ENCODE measurements at regions not wholly inside any gene's neighbourhood (a gene's known extent, or its start where the extent isn't known, plus 50 kb on each side); places are given as distances from the start of the nearest gene placed in this dataset.

DNA sequence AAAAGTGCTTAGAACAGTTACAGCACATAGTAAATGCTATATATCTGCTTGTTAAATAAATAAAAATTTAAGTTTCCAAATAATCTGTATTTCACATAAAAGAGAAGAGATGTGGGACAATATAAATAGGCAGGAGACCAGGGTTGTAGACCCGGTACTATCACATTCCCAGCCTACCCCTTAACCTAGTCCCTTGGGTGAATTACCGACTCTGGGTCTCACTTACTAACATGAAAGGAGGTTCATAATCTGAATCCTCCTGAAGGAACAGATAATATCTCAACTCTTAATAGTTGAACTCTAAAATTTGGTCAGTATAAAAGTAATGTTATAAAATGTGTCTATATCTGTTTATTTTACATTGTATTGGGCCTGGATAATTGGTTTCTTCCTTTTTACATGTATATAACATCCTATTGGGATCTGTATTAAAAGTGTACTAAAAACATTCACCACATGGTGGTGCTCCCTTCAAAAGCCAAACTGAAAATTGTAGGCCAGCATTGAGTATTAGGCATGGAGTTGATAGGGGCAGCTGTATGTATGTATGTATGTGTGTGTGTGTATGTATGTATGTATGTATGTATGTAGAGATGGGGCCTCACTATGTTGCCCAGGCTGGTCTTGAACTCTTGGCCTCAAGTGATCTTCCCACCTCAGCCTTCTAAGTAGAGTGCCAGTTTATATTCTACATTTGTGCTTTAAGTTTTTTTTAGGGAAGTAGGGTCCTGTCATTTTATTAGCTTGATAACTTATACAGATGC lies 64.2 kb upstream of the ABL1 start:
- intact Hi-C loops (cut with micrococcal nuclease) = loop anchor here (1.0 to 5.0 kb wide), 5 partner anchors 64 to 226 kb away; no protein-coding TSS in a partner anchor
- TF ChIP-seq CTCF (IDR thresholded peaks at IDR 0.05; ENCODE audit: unreplicated experiment) = peak; percentile 75

GRCh38 chr9:130772185-130772584 lies 62.9 kb upstream of the ABL1 start:
- Mint-ChIP-seq H3K9me3 (ENCODE audit: unreplicated experiment) (peaks cover 12% of the 10 kb centered on the region), H3K27ac (ENCODE audit: low read depth, unreplicated experiment) (no peak overlapping the region), H3K27me3 (ENCODE audit: insufficient read depth, unreplicated experiment) (no peaks in the 10 kb centered on the region), H3K36me3 (ENCODE audit: insufficient read depth, unreplicated experiment) (peaks cover 6% of the 10 kb centered on the region), H3K4me3 (ENCODE audit: unreplicated experiment) (no peak overlapping the region), H3K4me1 (ENCODE audit: insufficient read depth, unreplicated experiment) (peaks cover 7% of the 10 kb centered on the region)
- no peak for DNase-seq (ENCODE audit: unreplicated experiment)
- POLR2A ChIA-PET = interaction anchor here (1.0 to 1.8 kb wide), 9 partner anchors 10 to 92 kb away, joined by 3 to 8 read pairs (median 4); no protein-coding TSS in a partner anchor
- intact Hi-C loops (cut with micrococcal nuclease) = loop anchor here (5.0 kb wide), 1 partner anchor 225 kb away; no protein-coding TSS in a partner anchor
- CTCF ChIA-PET = interaction anchor here (0.6 to 16.1 kb wide), 13 partner anchors 11 to 435 kb away, joined by 3 to 235 read pairs (median 4); no protein-coding TSS in a partner anchor
- no TSS peak for BruUV-seq (replicated peaks)
- no peak for TF ChIP-seq CTCF (IDR thresholded peaks at IDR 0.05; ENCODE audit: unreplicated experiment)

More for the DNA sequence above, 64.2 kb upstream of the ABL1 start:
- no peaks in the 10 kb centered on the region for H3K27me3 Mint-ChIP-seq (ENCODE audit: insufficient read depth, unreplicated experiment)
- peaks cover 9% of the 10 kb centered on the region for H3K9me3 Mint-ChIP-seq (ENCODE audit: unreplicated experiment)
- H3K4me1 Mint-ChIP-seq (ENCODE audit: insufficient read depth, unreplicated experiment) = peaks cover 17% of the 10 kb centered on the region
- peaks cover 13% of the 10 kb centered on the region for H3K36me3 Mint-ChIP-seq (ENCODE audit: insufficient read depth, unreplicated experiment)
- no TSS peak for BruUV-seq (replicated peaks)
- no peak overlapping the region for H3K4me3 Mint-ChIP-seq (ENCODE audit: unreplicated experiment)
- no peak overlapping the region for H3K27ac Mint-ChIP-seq (ENCODE audit: low read depth, unreplicated experiment)
- CTCF ChIA-PET = interaction anchor here (0.6 to 16.1 kb wide), 22 partner anchors 11 to 276 kb away, joined by 3 to 235 read pairs (median 4); no protein-coding TSS in a partner anchor
- POLR2A ChIA-PET = interaction anchor here (1.0 to 1.8 kb wide), 10 partner anchors 9 to 93 kb away, joined by 3 to 8 read pairs (median 4); no protein-coding TSS in a partner anchor
- DNase-seq (ENCODE audit: unreplicated experiment) = peak; percentile 76

DNA sequence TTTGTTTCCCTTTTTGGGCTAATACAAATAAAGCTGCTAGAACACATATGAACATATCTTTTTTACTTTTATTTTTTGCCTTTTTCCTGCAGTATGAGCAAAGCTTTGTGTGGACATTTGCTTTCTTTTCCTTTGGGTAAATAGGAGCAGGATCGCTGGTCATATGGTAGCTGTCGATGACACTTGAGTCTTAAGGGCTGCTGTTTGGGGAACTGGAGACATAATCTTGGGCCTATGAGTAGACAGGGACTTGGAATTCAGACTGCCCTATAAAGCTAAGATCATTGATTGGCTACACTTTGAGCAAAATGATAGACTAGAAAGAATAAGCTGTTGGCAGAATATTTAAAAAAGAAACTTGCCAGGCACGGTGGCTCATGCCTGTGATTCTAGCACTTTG lies 60.9 kb upstream of the ABL1 start:
- Mint-ChIP-seq H3K27me3 (ENCODE audit: insufficient read depth, unreplicated experiment) (no peaks in the 10 kb centered on the region), H3K27ac (ENCODE audit: low read depth, unreplicated experiment) (no peak overlapping the region), H3K36me3 (ENCODE audit: insufficient read depth, unreplicated experiment) (peaks cover 6% of the 10 kb centered on the region), H3K4me3 (ENCODE audit: unreplicated experiment) (no peak overlapping the region), H3K9me3 (ENCODE audit: unreplicated experiment) (peaks cover 12% of the 10 kb centered on the region), H3K4me1 (ENCODE audit: insufficient read depth, unreplicated experiment) (peaks cover 12% of the 10 kb centered on the region)
- ChIA-PET CTCF (interaction anchor here (0.8 to 16.1 kb wide), 3 partner anchors 28 to 91 kb away, joined by 4 to 235 read pairs (median 10); no protein-coding TSS in a partner anchor), POLR2A (interaction anchor here (1.1 to 2.1 kb wide), 4 partner anchors 21 to 72 kb away, joined by 3 to 8 read pairs (median 4); no protein-coding TSS in a partner anchor)
- intact Hi-C loops (cut with micrococcal nuclease) = loop anchor here (5.0 kb wide), 1 partner anchor 223 kb away; no protein-coding TSS in a partner anchor
- no TSS peak for BruUV-seq (replicated peaks)
- no peak for TF ChIP-seq CTCF (IDR thresholded peaks at IDR 0.05; ENCODE audit: unreplicated experiment)
- no peak for DNase-seq (ENCODE audit: unreplicated experiment)

DNA sequence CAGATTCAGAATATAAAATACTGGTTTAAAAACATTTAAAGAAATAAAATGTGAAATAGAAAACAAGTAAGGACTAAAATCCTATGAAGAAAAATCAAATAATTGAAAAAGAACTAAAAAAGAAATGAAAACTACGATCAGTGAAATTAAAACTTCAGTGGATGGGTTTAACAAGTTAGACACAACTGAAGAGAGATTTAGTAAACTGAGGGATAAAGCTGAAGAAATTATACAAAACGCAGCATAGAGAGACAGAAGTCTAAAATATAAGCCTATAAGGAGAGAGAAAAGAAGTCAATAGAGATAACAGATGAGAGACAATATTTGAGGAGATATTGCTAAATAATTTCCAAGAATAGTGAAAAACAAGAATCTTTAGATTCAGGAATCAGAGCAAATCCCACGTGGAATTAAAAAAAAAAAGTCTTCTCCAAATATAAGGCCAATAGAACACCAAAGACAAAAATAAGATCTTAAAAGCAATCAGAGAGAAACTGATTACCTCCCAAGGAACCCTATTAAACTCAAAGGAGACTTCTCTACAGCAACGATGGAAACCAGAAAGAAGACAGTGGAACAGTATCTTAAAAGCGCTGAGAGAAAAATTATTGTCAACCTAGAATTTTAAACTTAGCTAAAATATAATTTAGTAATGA lies 59.6 kb upstream of the ABL1 start:
- POLR2A ChIA-PET = interaction anchor here (0.6 to 2.1 kb wide), 6 partner anchors 20 to 271 kb away, joined by 3 to 8 read pairs (median 4); partner anchors contain the start of gene ABL1
- Mint-ChIP-seq H3K9me3 (ENCODE audit: unreplicated experiment) (peaks cover 12% of the 10 kb centered on the region), H3K4me1 (ENCODE audit: insufficient read depth, unreplicated experiment) (peaks cover 15% of the 10 kb centered on the region), H3K27ac (ENCODE audit: low read depth, unreplicated experiment) (peak overlapping the region; percentile 24), H3K36me3 (ENCODE audit: insufficient read depth, unreplicated experiment) (peaks cover 6% of the 10 kb centered on the region), H3K4me3 (ENCODE audit: unreplicated experiment) (no peak overlapping the region), H3K27me3 (ENCODE audit: insufficient read depth, unreplicated experiment) (no peaks in the 10 kb centered on the region)
- no peak for DNase-seq (ENCODE audit: unreplicated experiment)
- CTCF ChIA-PET = interaction anchor here (0.6 to 16.1 kb wide), 4 partner anchors 69 to 656 kb away, joined by 3 to 235 read pairs (median 6); no protein-coding TSS in a partner anchor
- BruUV-seq (replicated peaks) = no TSS peak
- intact Hi-C loops (cut with micrococcal nuclease) = no loop called here
- no peak for TF ChIP-seq CTCF (IDR thresholded peaks at IDR 0.05; ENCODE audit: unreplicated experiment)

Data from MCF 10A (cell line).